ENCODE measurements at regions not wholly inside any gene's neighbourhood (a gene's known extent, or its start where the extent isn't known, plus 50 kb on each side); places are given as distances from the start of the nearest gene placed in this dataset.

GRCh38 chr7:67564959-67565358 lies 568.3 kb downstream of the TYW1 start:
- Histone ChIP-seq H3K27me3 (ENCODE audit: insufficient read depth, low read length) (no peaks in the 10 kb centered on the region), H3K79me2 (ENCODE audit: insufficient read depth, low read length) (no peaks in the 10 kb centered on the region), H3K4me1 (ENCODE audit: insufficient read depth, low read length) (no peaks in the 10 kb centered on the region), H3K27ac (ENCODE audit: low read depth, low read length) (no peak overlapping the region), H3K4me2 (ENCODE audit: insufficient read depth, low read length) (no peak overlapping the region), H4K20me1 (ENCODE audit: insufficient read depth, low read length) (no peaks in the 10 kb centered on the region), H3K9me3 (ENCODE audit: low read depth, low read length) (peaks cover 2% of the 10 kb centered on the region), H2AFZ (ENCODE audit: low read length) (no peak overlapping the region), H3K4me3 (ENCODE audit: insufficient read depth, low read length) (no peak overlapping the region), H3K36me3 (ENCODE audit: insufficient read depth, low read length) (no peaks in the 10 kb centered on the region)
- DNase-seq (ENCODE audit: insufficient read length, low spot score, missing footprints): no peak
- TF ChIP-seq CTCF (IDR thresholded peaks at IDR 0.05; ENCODE audit: extremely low read depth, low read depth, low read length): no peak

GRCh38 chr7:67566101-67566500 lies 569.5 kb downstream of the TYW1 start:
- H3K27me3 ChIP-seq (ENCODE audit: insufficient read depth, low read length): no peaks in the 10 kb centered on the region
- no peaks in the 10 kb centered on the region for H4K20me1 ChIP-seq (ENCODE audit: insufficient read depth, low read length)
- no peak overlapping the region for H3K4me2 ChIP-seq (ENCODE audit: insufficient read depth, low read length)
- H3K9me3 ChIP-seq (ENCODE audit: low read depth, low read length): peaks cover 2% of the 10 kb centered on the region
- H3K79me2 ChIP-seq (ENCODE audit: insufficient read depth, low read length): no peaks in the 10 kb centered on the region
- H3K36me3 ChIP-seq (ENCODE audit: insufficient read depth, low read length): no peaks in the 10 kb centered on the region
- H3K4me1 ChIP-seq (ENCODE audit: insufficient read depth, low read length): no peaks in the 10 kb centered on the region
- H2AFZ ChIP-seq (ENCODE audit: low read length): no peak overlapping the region
- TF ChIP-seq CTCF (IDR thresholded peaks at IDR 0.05; ENCODE audit: extremely low read depth, low read depth, low read length): no peak
- H3K4me3 ChIP-seq (ENCODE audit: insufficient read depth, low read length): no peak overlapping the region
- DNase-seq (ENCODE audit: insufficient read length, low spot score, missing footprints): no peak
- no peak overlapping the region for H3K27ac ChIP-seq (ENCODE audit: low read depth, low read length)

GRCh38 chr7:67571026-67571545 lies 574.5 kb downstream of the TYW1 start:
- no peaks in the 10 kb centered on the region for H3K4me1 ChIP-seq (ENCODE audit: insufficient read depth, low read length)
- H3K4me2 ChIP-seq (ENCODE audit: insufficient read depth, low read length): no peak overlapping the region
- H3K27ac ChIP-seq (ENCODE audit: low read depth, low read length): no peak overlapping the region
- no peaks in the 10 kb centered on the region for H3K36me3 ChIP-seq (ENCODE audit: insufficient read depth, low read length)
- no peaks in the 10 kb centered on the region for H3K79me2 ChIP-seq (ENCODE audit: insufficient read depth, low read length)
- no peak overlapping the region for H2AFZ ChIP-seq (ENCODE audit: low read length)
- no peaks in the 10 kb centered on the region for H3K27me3 ChIP-seq (ENCODE audit: insufficient read depth, low read length)
- no peaks in the 10 kb centered on the region for H4K20me1 ChIP-seq (ENCODE audit: insufficient read depth, low read length)
- no peaks in the 10 kb centered on the region for H3K9me3 ChIP-seq (ENCODE audit: low read depth, low read length)
- no peak for DNase-seq (ENCODE audit: insufficient read length, low spot score, missing footprints)
- no peak overlapping the region for H3K4me3 ChIP-seq (ENCODE audit: insufficient read depth, low read length)
- no peak for TF ChIP-seq CTCF (IDR thresholded peaks at IDR 0.05; ENCODE audit: extremely low read depth, low read depth, low read length)

- Histone ChIP-seq H3K27me3 (ENCODE audit: insufficient read depth, low read length) (no peaks in the 10 kb centered on the region), H3K79me2 (ENCODE audit: insufficient read depth, low read length) (no peaks in the 10 kb centered on the region), H2AFZ (ENCODE audit: low read length) (no peak overlapping the region), H3K4me2 (ENCODE audit: insufficient read depth, low read length) (no peak overlapping the region), H4K20me1 (ENCODE audit: insufficient read depth, low read length) (no peaks in the 10 kb centered on the region), H3K4me1 (ENCODE audit: insufficient read depth, low read length) (no peaks in the 10 kb centered on the region), H3K27ac (ENCODE audit: low read depth, low read length) (no peak overlapping the region), H3K9me3 (ENCODE audit: low read depth, low read length) (no peaks in the 10 kb centered on the region), H3K4me3 (ENCODE audit: insufficient read depth, low read length) (no peak overlapping the region), H3K36me3 (ENCODE audit: insufficient read depth, low read length) (no peaks in the 10 kb centered on the region)
- TF ChIP-seq CTCF (IDR thresholded peaks at IDR 0.05; ENCODE audit: extremely low read depth, low read depth, low read length): no peak
- no peak for DNase-seq (ENCODE audit: insufficient read length, low spot score, missing footprints)
These were observed 577.0 kb downstream of the TYW1 start for GRCh38 chr7:67573639-67574038.

Data from osteoblast (primary cell).